ENCODE measurements at regions not wholly inside any gene's neighbourhood (a gene's known extent, or its start where the extent isn't known, plus 50 kb on each side); places are given as distances from the start of the nearest gene placed in this dataset.

- TF ChIP-seq, protein P1, sequence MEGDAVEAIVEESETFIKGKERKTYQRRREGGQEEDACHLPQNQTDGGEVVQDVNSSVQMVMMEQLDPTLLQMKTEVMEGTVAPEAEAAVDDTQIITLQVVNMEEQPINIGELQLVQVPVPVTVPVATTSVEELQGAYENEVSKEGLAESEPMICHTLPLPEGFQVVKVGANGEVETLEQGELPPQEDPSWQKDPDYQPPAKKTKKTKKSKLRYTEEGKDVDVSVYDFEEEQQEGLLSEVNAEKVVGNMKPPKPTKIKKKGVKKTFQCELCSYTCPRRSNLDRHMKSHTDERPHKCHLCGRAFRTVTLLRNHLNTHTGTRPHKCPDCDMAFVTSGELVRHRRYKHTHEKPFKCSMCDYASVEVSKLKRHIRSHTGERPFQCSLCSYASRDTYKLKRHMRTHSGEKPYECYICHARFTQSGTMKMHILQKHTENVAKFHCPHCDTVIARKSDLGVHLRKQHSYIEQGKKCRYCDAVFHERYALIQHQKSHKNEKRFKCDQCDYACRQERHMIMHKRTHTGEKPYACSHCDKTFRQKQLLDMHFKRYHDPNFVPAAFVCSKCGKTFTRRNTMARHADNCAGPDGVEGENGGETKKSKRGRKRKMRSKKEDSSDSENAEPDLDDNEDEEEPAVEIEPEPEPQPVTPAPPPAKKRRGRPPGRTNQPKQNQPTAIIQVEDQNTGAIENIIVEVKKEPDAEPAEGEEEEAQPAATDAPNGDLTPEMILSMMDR (IDR thresholded peaks at IDR 0.05) = peak in 1 of 2 donors; percentile 56
- TF ChIP-seq EP300 (IDR thresholded peaks at IDR 0.05) (no peak), POLR2A (IDR thresholded peaks at IDR 0.05) (no peak), POLR2AphosphoS5 (IDR thresholded peaks at IDR 0.05) (no peak)
Measured at GRCh38 chr3:193788189-193788991, 195.4 kb downstream of the OPA1 start.

Measured in suprapubic skin (tissue), 4 donors.